GM19035 (cell line): ENCODE measurements at regions not wholly inside any gene's neighbourhood (a gene's known extent, or its start where the extent isn't known, plus 50 kb on each side); places are given as distances from the start of the nearest gene placed in this dataset.

Experiments used
- ATAC-seq: cut with Tn5 transposase; IDR thresholded peaks from one replicate; pipeline ENCODE4 v1.9.1; 2021; ENCODE audit not compliant: unreplicated experiment

GRCh38 chr15:39320886-39321285, 260.0 kb upstream of the THBS1 start:
- ATAC-seq: no peak

- ATAC-seq: no peak
Observed at GRCh38 chr15:39321977-39322376, 258.9 kb upstream of the THBS1 start.

GRCh38 chr15:39323157-39323556, 257.7 kb upstream of the THBS1 start:
- no peak for ATAC-seq

- ATAC-seq: no peak
Observed at GRCh38 chr15:39323706-39324105, 257.2 kb upstream of the THBS1 start.

- ATAC-seq: no peak
Observed at GRCh38 chr15:39326306-39326975, 254.4 kb upstream of the THBS1 start.

GRCh38 chr15:39327005-39327730, 253.7 kb upstream of the THBS1 start:
- ATAC-seq: no peak

- no peak for ATAC-seq
Observed at GRCh38 chr15:39330061-39330460, 250.8 kb upstream of the THBS1 start.

- no peak for ATAC-seq
Observed at GRCh38 chr15:39331584-39331983, 249.3 kb upstream of the THBS1 start.

- ATAC-seq: no peak
Observed at GRCh38 chr15:39332846-39333245, 248.0 kb upstream of the THBS1 start.

- ATAC-seq: no peak
Observed at GRCh38 chr15:39333393-39333792, 247.5 kb upstream of the THBS1 start.

GRCh38 chr15:39333896-39334295, 247.0 kb upstream of the THBS1 start:
- no peak for ATAC-seq

GRCh38 chr15:39336926-39337325, 244.0 kb upstream of the THBS1 start:
- no peak for ATAC-seq

GRCh38 chr15:39338251-39338650, 242.6 kb upstream of the THBS1 start:
- ATAC-seq: no peak

GRCh38 chr15:39340903-39341645, 239.8 kb upstream of the THBS1 start:
- no peak for ATAC-seq

GRCh38 chr15:39344662-39345141, 236.2 kb upstream of the THBS1 start:
- no peak for ATAC-seq

GRCh38 chr15:39345176-39345575, 235.7 kb upstream of the THBS1 start:
- ATAC-seq: no peak

GRCh38 chr15:39347453-39347852, 233.4 kb upstream of the THBS1 start:
- no peak for ATAC-seq

GRCh38 chr15:39350785-39351184, 230.1 kb upstream of the THBS1 start:
- no peak for ATAC-seq

- ATAC-seq: no peak
Observed at GRCh38 chr15:39354189-39354588, 226.7 kb upstream of the THBS1 start.

GRCh38 chr15:39357480-39358268, 223.2 kb upstream of the THBS1 start:
- peak; percentile 48 for ATAC-seq

- no peak for ATAC-seq
Observed at GRCh38 chr15:39358441-39359041, 222.3 kb upstream of the THBS1 start.
